ENCODE measurements at regions not wholly inside any gene's neighbourhood (a gene's known extent, or its start where the extent isn't known, plus 50 kb on each side); places are given as distances from the start of the nearest gene placed in this dataset.

DNA sequence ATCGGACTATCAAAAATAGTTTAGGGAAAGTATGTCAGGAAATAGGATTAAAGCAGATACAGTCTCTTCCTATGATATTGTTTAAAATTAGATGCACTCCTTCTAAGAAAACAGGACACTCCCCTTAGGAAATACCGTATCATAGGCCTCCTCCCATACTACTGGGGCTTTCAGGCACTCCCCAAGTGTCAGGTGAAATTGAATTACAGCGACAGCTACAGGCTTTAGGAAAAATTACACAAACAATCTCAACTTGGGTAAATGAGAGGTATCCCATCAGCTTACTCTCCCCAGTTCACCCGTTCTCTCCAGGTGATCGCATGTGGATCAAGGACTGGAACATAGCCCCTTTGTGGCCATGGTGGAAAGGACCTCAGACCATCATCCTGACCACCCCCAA, 110.4 kb upstream of the EPB41L4A start:
- Histone ChIP-seq H3K4me3 (no peak overlapping the region), H3K4me1 (replicated peaks in 1 of 2; ENCODE audit: control insufficient read depth in 2 of 2, insufficient read depth in 2 of 2, low read length in 2 of 2) (peaks cover 0 to 3% of the 10 kb centered on the region in 2 experiments; a peak in 2 of 5 replicates), H4K20me1 (replicated peaks; ENCODE audit: control insufficient read depth, insufficient read depth, low read length) (no peaks in the 10 kb centered on the region), H3K36me3 (ENCODE audit: control insufficient read depth, insufficient read depth, low read length) (no peaks in the 10 kb centered on the region), H3K27me3 (ENCODE audit: control insufficient read depth in 2 of 2, insufficient read depth in 2 of 2, low read length in 2 of 2) (no peaks in the 10 kb centered on the region), H3K9me1 (ENCODE audit: control insufficient read depth, insufficient read depth, low read length) (no peaks in the 10 kb centered on the region), H3K4me2 (ENCODE audit: insufficient read depth, low read length) (no peak overlapping the region), H3K79me2 (ENCODE audit: control insufficient read depth, insufficient read depth, low read length) (no peaks in the 10 kb centered on the region), H3K9me3 (replicated peaks; ENCODE audit: control insufficient read depth, insufficient read depth, low read depth, low read length) (no peaks in the 10 kb centered on the region), H2AFZ (ENCODE audit: low read depth, low read length) (peak overlapping the region; percentile 45; the same call in 1 of the 2 replicates), H3K9ac (ENCODE audit: insufficient read depth in 1 of 2, low read depth in 2 of 2, low read length in 2 of 2) (no peak overlapping the region), H3K27ac (ENCODE audit: extremely low read depth, low read depth, low read length) (no peak overlapping the region)
- peak; percentile 83 for ATAC-seq
- peak; percentile 27 to 41 (median 34) for DNase-seq (ENCODE audit: extremely low read depth in 1 of 4, low spot score in 3 of 4)
- CTCF ChIA-PET (ENCODE audit: low intra/inter-chr PET ratio) = interaction anchor here (0.6 kb wide), 1 partner anchor 232 kb away, joined by 3 read pairs; no protein-coding TSS in a partner anchor
- WGBS (ENCODE audit: insufficient coverage, low coverage, missing lambda C conversion rate) = 20% methylated on average over 4 of the region's 5 CpGs
- intact Hi-C loops (cut with micrococcal nuclease) (loop anchor here (10.0 kb wide), 1 partner anchor 355 kb away; no protein-coding TSS in a partner anchor), in situ Hi-C loops (cut with MboI) (no loop called here)
- BruUV-seq (replicated peaks) = no TSS peak
- FAIRE-seq = no peak
- POLR2A ChIA-PET = interaction anchor here (0.6 kb wide), 1 partner anchor 245 kb away, joined by 3 read pairs; no protein-coding TSS in a partner anchor
- TF ChIP-seq SMARCA4 (IDR thresholded peaks at IDR 0.05) = no peak
- TF ChIP-seq, protein P1, sequence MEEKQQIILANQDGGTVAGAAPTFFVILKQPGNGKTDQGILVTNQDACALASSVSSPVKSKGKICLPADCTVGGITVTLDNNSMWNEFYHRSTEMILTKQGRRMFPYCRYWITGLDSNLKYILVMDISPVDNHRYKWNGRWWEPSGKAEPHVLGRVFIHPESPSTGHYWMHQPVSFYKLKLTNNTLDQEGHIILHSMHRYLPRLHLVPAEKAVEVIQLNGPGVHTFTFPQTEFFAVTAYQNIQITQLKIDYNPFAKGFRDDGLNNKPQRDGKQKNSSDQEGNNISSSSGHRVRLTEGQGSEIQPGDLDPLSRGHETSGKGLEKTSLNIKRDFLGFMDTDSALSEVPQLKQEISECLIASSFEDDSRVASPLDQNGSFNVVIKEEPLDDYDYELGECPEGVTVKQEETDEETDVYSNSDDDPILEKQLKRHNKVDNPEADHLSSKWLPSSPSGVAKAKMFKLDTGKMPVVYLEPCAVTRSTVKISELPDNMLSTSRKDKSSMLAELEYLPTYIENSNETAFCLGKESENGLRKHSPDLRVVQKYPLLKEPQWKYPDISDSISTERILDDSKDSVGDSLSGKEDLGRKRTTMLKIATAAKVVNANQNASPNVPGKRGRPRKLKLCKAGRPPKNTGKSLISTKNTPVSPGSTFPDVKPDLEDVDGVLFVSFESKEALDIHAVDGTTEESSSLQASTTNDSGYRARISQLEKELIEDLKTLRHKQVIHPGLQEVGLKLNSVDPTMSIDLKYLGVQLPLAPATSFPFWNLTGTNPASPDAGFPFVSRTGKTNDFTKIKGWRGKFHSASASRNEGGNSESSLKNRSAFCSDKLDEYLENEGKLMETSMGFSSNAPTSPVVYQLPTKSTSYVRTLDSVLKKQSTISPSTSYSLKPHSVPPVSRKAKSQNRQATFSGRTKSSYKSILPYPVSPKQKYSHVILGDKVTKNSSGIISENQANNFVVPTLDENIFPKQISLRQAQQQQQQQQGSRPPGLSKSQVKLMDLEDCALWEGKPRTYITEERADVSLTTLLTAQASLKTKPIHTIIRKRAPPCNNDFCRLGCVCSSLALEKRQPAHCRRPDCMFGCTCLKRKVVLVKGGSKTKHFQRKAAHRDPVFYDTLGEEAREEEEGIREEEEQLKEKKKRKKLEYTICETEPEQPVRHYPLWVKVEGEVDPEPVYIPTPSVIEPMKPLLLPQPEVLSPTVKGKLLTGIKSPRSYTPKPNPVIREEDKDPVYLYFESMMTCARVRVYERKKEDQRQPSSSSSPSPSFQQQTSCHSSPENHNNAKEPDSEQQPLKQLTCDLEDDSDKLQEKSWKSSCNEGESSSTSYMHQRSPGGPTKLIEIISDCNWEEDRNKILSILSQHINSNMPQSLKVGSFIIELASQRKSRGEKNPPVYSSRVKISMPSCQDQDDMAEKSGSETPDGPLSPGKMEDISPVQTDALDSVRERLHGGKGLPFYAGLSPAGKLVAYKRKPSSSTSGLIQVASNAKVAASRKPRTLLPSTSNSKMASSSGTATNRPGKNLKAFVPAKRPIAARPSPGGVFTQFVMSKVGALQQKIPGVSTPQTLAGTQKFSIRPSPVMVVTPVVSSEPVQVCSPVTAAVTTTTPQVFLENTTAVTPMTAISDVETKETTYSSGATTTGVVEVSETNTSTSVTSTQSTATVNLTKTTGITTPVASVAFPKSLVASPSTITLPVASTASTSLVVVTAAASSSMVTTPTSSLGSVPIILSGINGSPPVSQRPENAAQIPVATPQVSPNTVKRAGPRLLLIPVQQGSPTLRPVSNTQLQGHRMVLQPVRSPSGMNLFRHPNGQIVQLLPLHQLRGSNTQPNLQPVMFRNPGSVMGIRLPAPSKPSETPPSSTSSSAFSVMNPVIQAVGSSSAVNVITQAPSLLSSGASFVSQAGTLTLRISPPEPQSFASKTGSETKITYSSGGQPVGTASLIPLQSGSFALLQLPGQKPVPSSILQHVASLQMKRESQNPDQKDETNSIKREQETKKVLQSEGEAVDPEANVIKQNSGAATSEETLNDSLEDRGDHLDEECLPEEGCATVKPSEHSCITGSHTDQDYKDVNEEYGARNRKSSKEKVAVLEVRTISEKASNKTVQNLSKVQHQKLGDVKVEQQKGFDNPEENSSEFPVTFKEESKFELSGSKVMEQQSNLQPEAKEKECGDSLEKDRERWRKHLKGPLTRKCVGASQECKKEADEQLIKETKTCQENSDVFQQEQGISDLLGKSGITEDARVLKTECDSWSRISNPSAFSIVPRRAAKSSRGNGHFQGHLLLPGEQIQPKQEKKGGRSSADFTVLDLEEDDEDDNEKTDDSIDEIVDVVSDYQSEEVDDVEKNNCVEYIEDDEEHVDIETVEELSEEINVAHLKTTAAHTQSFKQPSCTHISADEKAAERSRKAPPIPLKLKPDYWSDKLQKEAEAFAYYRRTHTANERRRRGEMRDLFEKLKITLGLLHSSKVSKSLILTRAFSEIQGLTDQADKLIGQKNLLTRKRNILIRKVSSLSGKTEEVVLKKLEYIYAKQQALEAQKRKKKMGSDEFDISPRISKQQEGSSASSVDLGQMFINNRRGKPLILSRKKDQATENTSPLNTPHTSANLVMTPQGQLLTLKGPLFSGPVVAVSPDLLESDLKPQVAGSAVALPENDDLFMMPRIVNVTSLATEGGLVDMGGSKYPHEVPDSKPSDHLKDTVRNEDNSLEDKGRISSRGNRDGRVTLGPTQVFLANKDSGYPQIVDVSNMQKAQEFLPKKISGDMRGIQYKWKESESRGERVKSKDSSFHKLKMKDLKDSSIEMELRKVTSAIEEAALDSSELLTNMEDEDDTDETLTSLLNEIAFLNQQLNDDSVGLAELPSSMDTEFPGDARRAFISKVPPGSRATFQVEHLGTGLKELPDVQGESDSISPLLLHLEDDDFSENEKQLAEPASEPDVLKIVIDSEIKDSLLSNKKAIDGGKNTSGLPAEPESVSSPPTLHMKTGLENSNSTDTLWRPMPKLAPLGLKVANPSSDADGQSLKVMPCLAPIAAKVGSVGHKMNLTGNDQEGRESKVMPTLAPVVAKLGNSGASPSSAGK (IDR thresholded peaks at IDR 0.05) = no peak
- TF ChIP-seq, protein P2, sequence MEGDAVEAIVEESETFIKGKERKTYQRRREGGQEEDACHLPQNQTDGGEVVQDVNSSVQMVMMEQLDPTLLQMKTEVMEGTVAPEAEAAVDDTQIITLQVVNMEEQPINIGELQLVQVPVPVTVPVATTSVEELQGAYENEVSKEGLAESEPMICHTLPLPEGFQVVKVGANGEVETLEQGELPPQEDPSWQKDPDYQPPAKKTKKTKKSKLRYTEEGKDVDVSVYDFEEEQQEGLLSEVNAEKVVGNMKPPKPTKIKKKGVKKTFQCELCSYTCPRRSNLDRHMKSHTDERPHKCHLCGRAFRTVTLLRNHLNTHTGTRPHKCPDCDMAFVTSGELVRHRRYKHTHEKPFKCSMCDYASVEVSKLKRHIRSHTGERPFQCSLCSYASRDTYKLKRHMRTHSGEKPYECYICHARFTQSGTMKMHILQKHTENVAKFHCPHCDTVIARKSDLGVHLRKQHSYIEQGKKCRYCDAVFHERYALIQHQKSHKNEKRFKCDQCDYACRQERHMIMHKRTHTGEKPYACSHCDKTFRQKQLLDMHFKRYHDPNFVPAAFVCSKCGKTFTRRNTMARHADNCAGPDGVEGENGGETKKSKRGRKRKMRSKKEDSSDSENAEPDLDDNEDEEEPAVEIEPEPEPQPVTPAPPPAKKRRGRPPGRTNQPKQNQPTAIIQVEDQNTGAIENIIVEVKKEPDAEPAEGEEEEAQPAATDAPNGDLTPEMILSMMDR (IDR thresholded peaks at IDR 0.05 in 2 of 3, conservative IDR thresholded peaks at IDR 0.05 in 1 of 3; ENCODE audit: insufficient read depth in 2 of 3, low read depth in 1 of 3, low read length in 3 of 3) = peak; percentile 42 to 55 (median 53); a peak in 5 of 6 replicates
- TF ChIP-seq, protein P3, sequence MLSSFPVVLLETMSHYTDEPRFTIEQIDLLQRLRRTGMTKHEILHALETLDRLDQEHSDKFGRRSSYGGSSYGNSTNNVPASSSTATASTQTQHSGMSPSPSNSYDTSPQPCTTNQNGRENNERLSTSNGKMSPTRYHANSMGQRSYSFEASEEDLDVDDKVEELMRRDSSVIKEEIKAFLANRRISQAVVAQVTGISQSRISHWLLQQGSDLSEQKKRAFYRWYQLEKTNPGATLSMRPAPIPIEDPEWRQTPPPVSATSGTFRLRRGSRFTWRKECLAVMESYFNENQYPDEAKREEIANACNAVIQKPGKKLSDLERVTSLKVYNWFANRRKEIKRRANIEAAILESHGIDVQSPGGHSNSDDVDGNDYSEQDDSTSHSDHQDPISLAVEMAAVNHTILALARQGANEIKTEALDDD (IDR thresholded peaks at IDR 0.05) = no peak
- peak in 1 of 2 experiments; percentile 45; a peak in 3 of 4 replicates for TF ChIP-seq RAD21 (CRISPR knock-in tag; conservative IDR thresholded peaks at IDR 0.05 in 1 of 2, IDR thresholded peaks at IDR 0.05 in 1 of 2)
